ENCODE measurements at regions not wholly inside any gene's neighbourhood (a gene's known extent, or its start where the extent isn't known, plus 50 kb on each side); places are given as distances from the start of the nearest gene placed in this dataset.

DNA sequence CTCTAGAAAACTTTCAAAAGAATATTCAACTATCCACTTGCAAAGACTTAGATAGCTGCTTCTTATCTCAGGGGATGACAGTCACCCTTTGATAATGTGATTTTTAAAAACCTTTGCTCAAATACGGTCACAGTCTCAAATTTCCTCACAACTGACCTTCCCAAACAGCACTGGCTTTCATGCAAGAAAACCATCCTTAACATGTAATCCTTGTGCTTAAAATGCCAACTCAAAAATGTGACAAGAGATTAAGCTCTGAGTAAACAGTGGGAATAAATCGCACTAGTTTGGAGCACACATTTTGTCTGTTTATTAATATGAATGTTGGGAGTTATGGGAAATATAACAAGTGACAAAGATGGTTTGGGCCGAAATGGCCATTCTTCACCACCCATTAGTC, 87.5 kb upstream of the CCBE1 start:
- WGBS, 5 donors, result 71 to 86% (median 81%) methylated on average over 3 of the region's 3 CpGs
- TF ChIP-seq, protein P1, sequence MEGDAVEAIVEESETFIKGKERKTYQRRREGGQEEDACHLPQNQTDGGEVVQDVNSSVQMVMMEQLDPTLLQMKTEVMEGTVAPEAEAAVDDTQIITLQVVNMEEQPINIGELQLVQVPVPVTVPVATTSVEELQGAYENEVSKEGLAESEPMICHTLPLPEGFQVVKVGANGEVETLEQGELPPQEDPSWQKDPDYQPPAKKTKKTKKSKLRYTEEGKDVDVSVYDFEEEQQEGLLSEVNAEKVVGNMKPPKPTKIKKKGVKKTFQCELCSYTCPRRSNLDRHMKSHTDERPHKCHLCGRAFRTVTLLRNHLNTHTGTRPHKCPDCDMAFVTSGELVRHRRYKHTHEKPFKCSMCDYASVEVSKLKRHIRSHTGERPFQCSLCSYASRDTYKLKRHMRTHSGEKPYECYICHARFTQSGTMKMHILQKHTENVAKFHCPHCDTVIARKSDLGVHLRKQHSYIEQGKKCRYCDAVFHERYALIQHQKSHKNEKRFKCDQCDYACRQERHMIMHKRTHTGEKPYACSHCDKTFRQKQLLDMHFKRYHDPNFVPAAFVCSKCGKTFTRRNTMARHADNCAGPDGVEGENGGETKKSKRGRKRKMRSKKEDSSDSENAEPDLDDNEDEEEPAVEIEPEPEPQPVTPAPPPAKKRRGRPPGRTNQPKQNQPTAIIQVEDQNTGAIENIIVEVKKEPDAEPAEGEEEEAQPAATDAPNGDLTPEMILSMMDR (IDR thresholded peaks at IDR 0.05 in 8 of 11, conservative IDR thresholded peaks at IDR 0.05 in 3 of 11), result no peak
- TF ChIP-seq POLR2AphosphoS5 (IDR thresholded peaks at IDR 0.05) (no peak), POLR2A (IDR thresholded peaks at IDR 0.05) (no peak)
- Histone ChIP-seq H3K4me1 (no peaks in the 10 kb centered on the region), H3K27ac (no peak overlapping the region), H3K36me3 (no peaks in the 10 kb centered on the region), H3K9me3 (no peaks in the 10 kb centered on the region), H3K4me3 (no peak overlapping the region), H3K27me3 (replicated peaks in 1 of 7) (peaks cover 0 to 5% (median 0%) of the 10 kb centered on the region in 7 donors)
- DNase-seq, result no peak
- intact Hi-C loops (cut with DNase I; ENCODE audit: low total_unique reads), result no loop called here

DNA sequence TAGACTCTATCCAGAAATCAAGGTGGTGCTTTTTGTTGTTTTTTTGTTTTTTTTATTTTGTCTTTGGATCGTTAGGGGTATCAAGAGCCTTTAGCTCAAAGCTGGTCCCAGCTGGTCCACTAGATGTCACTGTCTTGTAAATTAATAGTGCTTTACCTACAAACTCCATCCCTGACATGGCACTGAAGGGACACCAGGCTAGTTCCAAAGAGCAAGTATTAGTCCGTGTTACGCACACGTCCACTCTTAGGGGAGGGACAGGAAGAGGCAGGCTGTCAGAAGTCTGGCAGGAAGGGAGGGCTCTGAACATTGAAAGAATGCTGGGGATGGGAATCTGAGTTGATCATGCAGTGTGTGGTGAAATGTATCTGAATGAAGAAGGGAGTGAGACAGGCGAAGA, 85.9 kb upstream of the CCBE1 start:
- TF ChIP-seq POLR2AphosphoS5 (IDR thresholded peaks at IDR 0.05) (no peak), POLR2A (IDR thresholded peaks at IDR 0.05) (no peak)
- TF ChIP-seq, protein P1 (IDR thresholded peaks at IDR 0.05 in 8 of 11, conservative IDR thresholded peaks at IDR 0.05 in 3 of 11), result peak in 7 of 11 experiments; percentile 7 to 32 (median 16)
- Histone ChIP-seq H3K4me3 (no peak overlapping the region), H3K4me1 (no peaks in the 10 kb centered on the region), H3K27me3 (replicated peaks in 1 of 7) (peaks cover 0 to 5% (median 0%) of the 10 kb centered on the region in 7 donors), H3K9me3 (no peaks in the 10 kb centered on the region), H3K36me3 (no peaks in the 10 kb centered on the region), H3K27ac (no peak overlapping the region)
- intact Hi-C loops (cut with DNase I; ENCODE audit: low total_unique reads), result no loop called here
- 25 to 32% (median 29%) methylated on average over 5 of the region's 5 CpGs for WGBS, 5 donors
- no peak for DNase-seq

DNA sequence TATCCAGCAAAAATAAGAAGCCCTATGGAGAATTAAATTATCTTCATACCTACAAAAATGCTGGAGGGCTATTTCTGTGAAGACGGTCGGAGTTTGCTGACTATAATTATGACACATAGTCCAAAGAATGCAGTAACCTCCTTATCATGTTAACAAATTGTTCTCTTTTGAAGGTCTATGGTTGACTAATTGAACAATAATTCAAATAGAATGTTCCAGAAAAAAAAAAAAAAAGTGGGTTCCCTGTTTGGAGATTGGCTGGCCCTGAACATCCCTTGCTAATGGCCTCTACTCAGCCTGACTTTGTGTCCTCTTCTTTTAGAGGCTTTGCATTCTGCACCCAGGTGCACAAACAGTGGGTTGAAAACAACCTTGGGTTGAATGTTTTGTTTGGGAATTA, 82.8 kb upstream of the CCBE1 start:
- intact Hi-C loops (cut with DNase I; ENCODE audit: low total_unique reads), result no loop called here
- no peaks in the 10 kb centered on the region for H3K4me1 ChIP-seq
- WGBS, 5 donors, result 85 to 94% (median 88%) methylated on average over 2 of the region's 2 CpGs
- H3K27ac ChIP-seq, result no peak overlapping the region
- H3K9me3 ChIP-seq, result peaks cover 0 to 6% (median 0%) of the 10 kb centered on the region in 8 donors
- TF ChIP-seq, protein P1 (IDR thresholded peaks at IDR 0.05 in 8 of 11, conservative IDR thresholded peaks at IDR 0.05 in 3 of 11), result no peak
- TF ChIP-seq POLR2AphosphoS5 (IDR thresholded peaks at IDR 0.05) (no peak), POLR2A (IDR thresholded peaks at IDR 0.05) (no peak)
- H3K36me3 ChIP-seq, result no peaks in the 10 kb centered on the region
- no peak for DNase-seq
- peaks cover 0 to 5% (median 0%) of the 10 kb centered on the region in 7 donors for H3K27me3 ChIP-seq (replicated peaks in 1 of 7)
- no peak overlapping the region for H3K4me3 ChIP-seq

DNA sequence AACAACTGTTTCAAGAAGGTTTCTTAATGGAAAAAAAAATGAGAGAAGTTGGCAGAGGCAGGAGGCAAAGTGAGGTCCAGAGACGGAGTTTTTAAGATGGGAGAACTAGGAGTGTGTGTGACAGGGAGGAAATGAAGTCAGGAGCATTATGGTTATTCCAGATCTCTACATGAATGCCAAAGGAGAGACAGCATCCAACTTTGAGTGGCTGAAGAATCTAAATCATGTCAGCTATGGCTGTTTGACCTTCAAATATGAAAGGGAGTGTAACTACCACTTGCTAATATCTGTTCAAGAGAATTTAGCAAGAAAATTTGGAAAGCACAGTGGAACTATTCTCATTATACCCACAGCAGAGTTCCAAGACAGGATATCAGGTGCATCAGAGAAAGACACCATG, 81.2 kb upstream of the CCBE1 start:
- DNase-seq, result no peak
- no peak overlapping the region for H3K4me3 ChIP-seq
- WGBS, 5 donors, result 67 to 84% (median 71%) methylated on average over 1 of the region's 1 CpG
- intact Hi-C loops (cut with DNase I; ENCODE audit: low total_unique reads), result no loop called here
- peaks cover 0 to 4% (median 0%) of the 10 kb centered on the region in 7 donors for H3K27me3 ChIP-seq (replicated peaks in 1 of 7)
- no peak for TF ChIP-seq POLR2AphosphoS5 (IDR thresholded peaks at IDR 0.05)
- TF ChIP-seq, protein P1 (IDR thresholded peaks at IDR 0.05 in 8 of 11, conservative IDR thresholded peaks at IDR 0.05 in 3 of 11), result no peak
- TF ChIP-seq POLR2A (IDR thresholded peaks at IDR 0.05), result no peak
- H3K9me3 ChIP-seq, result peaks cover 0 to 6% (median 0%) of the 10 kb centered on the region in 8 donors
- no peaks in the 10 kb centered on the region for H3K36me3 ChIP-seq
- H3K4me1 ChIP-seq, result no peaks in the 10 kb centered on the region
- H3K27ac ChIP-seq, result no peak overlapping the region

All from spleen (tissue), 11 donors.